Lower leg skin (tissue), 3 donors: ENCODE measurements at regions not wholly inside any gene's neighbourhood (a gene's known extent, or its start where the extent isn't known, plus 50 kb on each side); places are given as distances from the start of the nearest gene placed in this dataset.

Experiments
- POLR2A ChIP-seq, 2 donors: fragments of 450-650 bp; IDR thresholded peaks; one replicate each; pipeline ENCODE4 v1.6.1; 2016 to 2017; ENCODE audit warnings: antibody characterized with exemption in 2 of 2, mild to moderate bottlenecking in 1 of 2, moderate library complexity in 1 of 2
- TF ChIP-seq, protein P1 (sequence below), 3 donors: fragments of 450-650 bp; IDR thresholded peaks; one replicate each; pipeline ENCODE4 v1.5.1; 2016; ENCODE audit warnings: antibody characterized with exemption in 3 of 3, mild to moderate bottlenecking in 3 of 3, moderate library complexity in 2 of 3

DNA sequence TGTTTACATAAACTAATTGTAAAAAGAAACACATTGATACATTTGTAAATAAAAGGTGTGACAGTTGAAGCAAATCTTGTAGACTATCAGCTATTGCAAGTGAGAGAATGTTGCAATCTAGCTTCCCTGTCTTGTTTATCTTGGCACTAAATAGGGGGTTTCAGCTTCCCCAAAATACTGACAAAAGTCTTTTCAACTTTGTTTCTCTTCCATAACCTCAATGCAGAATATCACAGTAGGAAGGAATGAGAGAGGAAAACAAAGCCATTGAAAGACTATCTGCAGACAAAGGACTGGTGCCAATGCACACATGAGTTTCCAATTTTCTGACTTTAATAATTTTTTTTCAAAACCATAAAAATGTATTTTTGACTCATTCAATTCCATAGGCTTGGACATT is 886.2 kb upstream of the MGAT4C start:
- TF ChIP-seq, protein P1, sequence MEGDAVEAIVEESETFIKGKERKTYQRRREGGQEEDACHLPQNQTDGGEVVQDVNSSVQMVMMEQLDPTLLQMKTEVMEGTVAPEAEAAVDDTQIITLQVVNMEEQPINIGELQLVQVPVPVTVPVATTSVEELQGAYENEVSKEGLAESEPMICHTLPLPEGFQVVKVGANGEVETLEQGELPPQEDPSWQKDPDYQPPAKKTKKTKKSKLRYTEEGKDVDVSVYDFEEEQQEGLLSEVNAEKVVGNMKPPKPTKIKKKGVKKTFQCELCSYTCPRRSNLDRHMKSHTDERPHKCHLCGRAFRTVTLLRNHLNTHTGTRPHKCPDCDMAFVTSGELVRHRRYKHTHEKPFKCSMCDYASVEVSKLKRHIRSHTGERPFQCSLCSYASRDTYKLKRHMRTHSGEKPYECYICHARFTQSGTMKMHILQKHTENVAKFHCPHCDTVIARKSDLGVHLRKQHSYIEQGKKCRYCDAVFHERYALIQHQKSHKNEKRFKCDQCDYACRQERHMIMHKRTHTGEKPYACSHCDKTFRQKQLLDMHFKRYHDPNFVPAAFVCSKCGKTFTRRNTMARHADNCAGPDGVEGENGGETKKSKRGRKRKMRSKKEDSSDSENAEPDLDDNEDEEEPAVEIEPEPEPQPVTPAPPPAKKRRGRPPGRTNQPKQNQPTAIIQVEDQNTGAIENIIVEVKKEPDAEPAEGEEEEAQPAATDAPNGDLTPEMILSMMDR (IDR thresholded peaks at IDR 0.05): no peak
- TF ChIP-seq POLR2A (IDR thresholded peaks at IDR 0.05): no peak
